SU-DHL-6 (cell line): ENCODE measurements at regions not wholly inside any gene's neighbourhood (a gene's known extent, or its start where the extent isn't known, plus 50 kb on each side); places are given as distances from the start of the nearest gene placed in this dataset.

ENCODE experiments used
- H2AFZ ChIP-seq: fragments of 200-600 bp; sonication (generic); 2 replicates; pipeline ENCODE4 v1.6.1; 2014; ENCODE audit warnings: low read depth, mild to moderate bottlenecking, moderate library complexity, mixed read lengths, antibody characterized with exemption, low read length; ENCODE audit not compliant: severe bottlenecking
- H3F3A ChIP-seq: fragments of 200-600 bp; shearing (Covaris generic); 2 replicates; pipeline ENCODE4 v1.6.0; 2016; ENCODE audit warnings: antibody characterized with exemption, mild to moderate bottlenecking; ENCODE audit not compliant: insufficient read depth
- H3K27ac ChIP-seq: fragments of 200-600 bp; sonication (generic); 2 replicates; pipeline ENCODE4 v1.5.1; 2016; ENCODE audit warnings: low read depth, mild to moderate bottlenecking, low read length, moderate library complexity, mixed read lengths
- H3K27me3 ChIP-seq: fragments of 200-600 bp; sonication (generic), shearing (Covaris generic); 2 replicates; pipeline ENCODE4 v1.6.0; 2014; ENCODE audit warnings: mild to moderate bottlenecking, low read length
- H3K36me3 ChIP-seq: fragments of 200-600 bp; sonication (generic); 2 replicates; pipeline ENCODE4 v1.6.1; 2014; ENCODE audit warnings: mild to moderate bottlenecking, low read length, mixed read lengths
- H3K4me2 ChIP-seq: fragments of 300-600, 200-600 bp; shearing (Covaris generic), sonication (generic); 2 replicates; pipeline ENCODE4 v1.6.0; 2014; ENCODE audit warnings: low read length, low read depth, mild to moderate bottlenecking; ENCODE audit not compliant: poor library complexity, severe bottlenecking
- H3K4me3 ChIP-seq: fragments of 200-600 bp; sonication (generic); 2 replicates; pipeline ENCODE4 v1.5.1; 2014; ENCODE audit warnings: antibody characterized with exemption, low read length, mild to moderate bottlenecking, mixed read lengths; ENCODE audit not compliant: insufficient read depth, poor library complexity, severe bottlenecking
- H3K79me2 ChIP-seq: fragments of 200-600 bp; sonication (generic); 2 replicates; pipeline ENCODE4 v1.6.1; 2014; ENCODE audit warnings: mild to moderate bottlenecking, low read length, moderate library complexity; ENCODE audit not compliant: insufficient read depth
- H3K9ac ChIP-seq: fragments of 200-600 bp; sonication (generic); 2 replicates; pipeline ENCODE4 v1.7.0; 2014; ENCODE audit warnings: mild to moderate bottlenecking, low read length
- H3K9me2 ChIP-seq: fragments of 200-600 bp; sonication (generic); replicated peaks from 2 replicates; pipeline ENCODE4 v1.6.1; 2014; ENCODE audit warnings: low read length; ENCODE audit not compliant: insufficient read depth
- H3K9me3 ChIP-seq: fragments of 200-600 bp; sonication (generic); 2 replicates; pipeline ENCODE4 v1.6.1; 2014; ENCODE audit warnings: low read length, mixed read lengths; ENCODE audit not compliant: insufficient read depth
- H4K20me1 ChIP-seq: fragments of 200-600 bp; sonication (generic); 2 replicates; pipeline ENCODE4 v1.6.1; 2014; ENCODE audit warnings: low read depth, mild to moderate bottlenecking, antibody characterized with exemption, low read length, moderate library complexity, mixed read lengths
- CTCF ChIP-seq: fragments of 200-600 bp; sonication (generic); IDR thresholded peaks from one replicate; pipeline ENCODE4 v1.5.1; 2017; ENCODE audit warnings: antibody characterized with exemption, mild to moderate bottlenecking, low read length, moderate library complexity; ENCODE audit not compliant: insufficient read depth, poor library complexity, severe bottlenecking
- EZH2phosphoT487 ChIP-seq: fragments of 200-600 bp; sonication (generic), shearing (Covaris generic); conservative IDR thresholded peaks from 2 replicates; pipeline ENCODE4 v1.6.1; 2018; ENCODE audit warnings: mild to moderate bottlenecking, antibody characterized with exemption, low read length, moderate library complexity, mixed read lengths

- H4K20me1 ChIP-seq, result no peaks in the 10 kb centered on the region
- no peaks in the 10 kb centered on the region for H3K79me2 ChIP-seq
- H3K9me3 ChIP-seq, result no peaks in the 10 kb centered on the region
- no peak overlapping the region for H3K9ac ChIP-seq
- H3K9me2 ChIP-seq, result no peaks in the 10 kb centered on the region
- no peaks in the 10 kb centered on the region for H3K27me3 ChIP-seq
- no peak overlapping the region for H3K4me2 ChIP-seq
- no peaks in the 10 kb centered on the region for H3K36me3 ChIP-seq
- TF ChIP-seq CTCF, result no peak
- TF ChIP-seq EZH2phosphoT487, result no peak
- H3F3A ChIP-seq, result no peaks in the 10 kb centered on the region
- H3K4me3 ChIP-seq, result no peak overlapping the region
- H3K27ac ChIP-seq, result no peak overlapping the region
- no peak overlapping the region for H2AFZ ChIP-seq
These were observed 313.9 kb upstream of the ZNF32 start for GRCh38 chr10:43962346-43963191.

- H3K9me2 ChIP-seq, result no peaks in the 10 kb centered on the region
- no peaks in the 10 kb centered on the region for H3K27me3 ChIP-seq
- H3K4me2 ChIP-seq, result no peak overlapping the region
- H4K20me1 ChIP-seq, result no peaks in the 10 kb centered on the region
- no peaks in the 10 kb centered on the region for H3K36me3 ChIP-seq
- no peak overlapping the region for H3K9ac ChIP-seq
- H3K27ac ChIP-seq, result no peak overlapping the region
- H3F3A ChIP-seq, result no peaks in the 10 kb centered on the region
- H3K9me3 ChIP-seq, result no peaks in the 10 kb centered on the region
- H3K4me3 ChIP-seq, result no peak overlapping the region
- H3K79me2 ChIP-seq, result no peaks in the 10 kb centered on the region
- TF ChIP-seq EZH2phosphoT487 (no peak), CTCF (no peak)
- H2AFZ ChIP-seq, result no peak overlapping the region
These were observed 313.1 kb upstream of the ZNF32 start for GRCh38 chr10:43961523-43962345.

GRCh38 chr10:43960981-43961380, 312.3 kb upstream of the ZNF32 start:
- Histone ChIP-seq H3K4me2 (no peak overlapping the region), H3K36me3 (no peaks in the 10 kb centered on the region), H3K27ac (no peak overlapping the region), H3K79me2 (no peaks in the 10 kb centered on the region), H3K9ac (no peak overlapping the region), H3K27me3 (no peaks in the 10 kb centered on the region), H3K9me3 (no peaks in the 10 kb centered on the region), H3F3A (no peaks in the 10 kb centered on the region), H3K9me2 (no peaks in the 10 kb centered on the region), H3K4me3 (no peak overlapping the region), H4K20me1 (no peaks in the 10 kb centered on the region), H2AFZ (no peak overlapping the region)
- no peak for TF ChIP-seq CTCF
- TF ChIP-seq EZH2phosphoT487, result no peak
